Epithelial cell of esophagus (primary cell): ENCODE measurements at regions not wholly inside any gene's neighbourhood (a gene's known extent, or its start where the extent isn't known, plus 50 kb on each side); places are given as distances from the start of the nearest gene placed in this dataset.

Experiments used
- DNase-seq: peaks from one replicate; pipeline ENCODE4 v3.0.0; 2010; ENCODE audit warnings: low read depth
- H3K4me3 ChIP-seq: 2 replicates; pipeline ENCODE4 v1.5.1; 2011; ENCODE audit warnings: mild to moderate bottlenecking, low read length, control low read depth
- CTCF ChIP-seq: IDR thresholded peaks from 2 replicates; pipeline ENCODE4 v1.5.1; 2011; ENCODE audit warnings: low read depth, mild to moderate bottlenecking, low read length, control low read depth, inconsistent platforms; ENCODE audit not compliant: insufficient read depth; ENCODE audit errors: missing control alignments

DNA sequence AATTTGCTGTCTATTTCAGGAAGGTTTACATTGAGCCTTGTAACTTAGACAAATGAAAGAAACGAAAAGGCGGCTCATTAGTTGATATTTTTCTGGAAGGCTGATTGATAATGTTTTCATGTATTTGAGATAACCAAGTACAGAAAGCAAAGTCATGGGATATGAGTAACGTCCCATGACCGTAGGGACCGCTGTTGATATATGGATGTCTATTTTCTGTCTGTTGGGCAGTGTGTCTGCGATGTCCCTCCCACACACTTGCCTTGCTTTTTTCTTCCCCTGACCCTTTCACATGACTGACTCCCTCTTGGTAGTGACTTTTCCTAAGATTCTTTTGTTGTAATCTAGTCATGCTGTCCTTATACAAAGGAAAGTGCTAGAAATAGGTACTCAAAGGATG, 57.0 kb upstream of the GPR158 start:
- no peak for TF ChIP-seq CTCF
- H3K4me3 ChIP-seq: no peak overlapping the region
- no peak for DNase-seq

GRCh38 chr10:25120188-25120587, 54.6 kb upstream of the GPR158 start:
- H3K4me3 ChIP-seq: no peak overlapping the region

More at GRCh38 chr10:25120188-25120587, 54.6 kb upstream of the GPR158 start:
- TF ChIP-seq CTCF: no peak
- DNase-seq: no peak
